Left cardiac atrium (tissue), 4 donors: ENCODE measurements at regions not wholly inside any gene's neighbourhood (a gene's known extent, or its start where the extent isn't known, plus 50 kb on each side); places are given as distances from the start of the nearest gene placed in this dataset.

Experiments used
- ATAC-seq, 2 donors: fragments of 200-7000 bp; cut with Tn5 transposase; one replicate each; pipeline ENCODE4 v1.9.1; 2020; ENCODE audit warnings: mild to moderate bottlenecking in 2 of 2, moderate library complexity in 2 of 2
- DNase-seq: peaks from one replicate; pipeline ENCODE4 v3.0.0-alpha.2; 2020
- intact Hi-C, 2 donors: fragments of 100-400 bp; cut with DNase I; formaldehyde crosslinking; loops; one replicate each; pipeline versions ENCODE4 v1.14.1 to v1.15.1; 2022 to 2023
- donor health status: DM: no; HTN: yes; CAD: no.
- donor health status: DM: no; HTN: yes; CAD: no; lungs with severe emphysema.
- donor health status: DM: yes; HTN: yes; CAD: no.
- donor health status: Dilated cardiomyopathy.

DNA sequence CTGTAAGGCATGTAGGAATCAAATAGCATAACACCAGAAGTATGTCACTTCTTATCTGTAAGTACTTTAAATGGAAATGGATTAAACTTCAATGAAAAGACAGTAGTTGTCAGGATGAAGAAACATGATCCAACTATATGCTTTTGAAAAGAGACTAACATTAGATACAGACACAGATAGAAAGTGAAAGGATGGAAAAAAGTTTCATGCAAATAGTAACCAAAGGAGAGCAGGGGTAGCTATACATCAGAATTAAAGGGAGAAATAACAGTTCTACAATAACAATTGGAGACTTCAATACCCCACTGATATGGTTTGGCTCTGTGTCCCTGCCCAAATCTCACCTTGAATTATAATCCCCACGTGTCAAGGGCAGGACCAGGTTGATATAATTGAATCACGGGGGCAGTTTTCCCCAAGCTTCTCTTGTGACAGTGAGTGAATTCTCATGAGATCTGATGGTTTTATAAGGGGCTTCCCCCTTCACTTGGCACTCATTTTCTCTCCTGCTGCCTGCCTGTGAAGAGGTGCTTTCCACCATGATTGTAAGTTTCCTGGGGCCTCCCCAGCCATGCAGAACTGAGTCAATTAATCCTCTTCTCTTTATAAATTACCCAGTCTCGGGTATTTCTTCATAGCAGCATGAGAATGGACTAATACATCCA lies 205.4 kb upstream of the CDH2 start:
- no peak for ATAC-seq
- intact Hi-C loops, result no loop called here

DNA sequence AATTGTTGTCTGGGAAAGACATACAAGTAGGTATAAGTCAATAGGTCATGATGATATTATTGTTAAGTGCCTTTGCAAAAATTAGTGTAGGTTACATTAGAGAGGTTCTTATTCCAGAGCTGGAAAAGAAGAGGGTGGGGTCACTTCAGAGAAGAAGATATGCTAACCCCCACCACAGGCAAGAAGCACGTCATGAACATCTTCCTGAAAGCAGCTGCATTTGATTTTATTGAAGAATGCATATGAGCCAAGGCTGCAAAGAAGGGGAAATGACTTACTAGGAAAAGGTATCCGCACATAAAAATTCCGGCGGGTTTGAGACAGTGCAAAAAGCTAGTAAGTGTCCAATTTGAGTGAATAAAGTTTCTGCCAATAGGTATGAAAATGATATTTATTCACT lies 195.3 kb upstream of the CDH2 start:
- intact Hi-C loops, result no loop called here
- ATAC-seq, result no peak
- no peak for DNase-seq

More for the DNA sequence above, 205.4 kb upstream of the CDH2 start:
- no peak for DNase-seq

DNA sequence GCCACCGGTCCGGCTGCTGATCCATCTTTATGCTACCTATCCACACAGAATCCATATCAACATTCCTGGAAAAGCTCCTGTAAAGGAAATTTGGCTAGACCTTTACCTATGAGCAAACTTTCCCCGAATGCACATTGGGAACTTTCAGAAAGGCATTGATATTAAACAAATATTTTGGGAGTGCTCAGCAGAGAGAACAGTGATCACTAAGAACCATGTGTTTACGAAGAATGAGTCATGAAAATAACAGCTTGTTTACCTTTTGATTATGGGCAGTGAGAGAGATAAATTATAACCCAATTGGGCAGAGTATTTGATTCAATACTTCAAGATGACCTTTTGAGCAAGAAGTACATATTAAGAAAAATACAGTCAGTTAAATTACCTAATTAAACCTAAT lies 189.7 kb upstream of the CDH2 start:
- DNase-seq, result no peak
- no peak for ATAC-seq
- intact Hi-C loops, result no loop called here

DNA sequence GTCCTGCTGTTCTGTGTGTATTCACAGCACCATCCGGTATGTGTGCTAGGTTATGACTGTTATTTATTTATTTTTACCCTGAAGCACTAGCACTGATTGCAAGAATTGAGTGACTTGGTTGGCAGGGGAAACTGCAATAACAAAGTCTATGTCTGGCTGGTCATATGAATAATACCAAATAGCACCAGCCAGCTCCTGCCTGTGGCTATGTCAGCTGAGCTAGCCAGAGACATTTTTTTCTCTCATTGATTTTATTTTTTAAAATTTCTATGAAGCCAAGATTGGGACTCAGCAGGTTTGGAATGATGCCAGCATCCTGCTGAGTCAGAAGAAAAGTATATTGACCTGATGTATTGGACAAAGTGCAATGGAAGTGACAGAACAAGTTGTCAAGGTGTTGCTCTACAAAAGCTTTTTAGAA lies 188.5 kb upstream of the CDH2 start:
- ATAC-seq, result no peak
- DNase-seq, result no peak
- intact Hi-C loops, result no loop called here

DNA sequence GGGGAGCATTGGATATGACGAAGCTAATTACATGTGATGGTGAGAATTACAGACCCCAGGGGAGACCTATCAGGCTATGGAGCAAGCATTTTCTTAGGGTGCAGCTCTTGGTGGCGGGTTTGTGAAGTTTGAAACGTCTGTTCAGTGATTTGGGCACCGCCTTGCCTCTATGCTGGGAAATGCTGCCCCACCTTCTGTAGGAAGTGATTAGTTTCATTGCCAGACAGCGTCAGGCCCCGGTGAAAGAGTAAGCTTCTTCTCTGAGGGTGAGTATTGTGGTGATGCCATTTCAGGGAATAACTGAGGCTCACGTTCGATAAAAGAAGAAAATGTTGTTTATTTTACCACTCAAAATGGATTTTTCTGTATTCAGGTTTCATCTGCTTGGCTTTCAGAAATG lies 186.2 kb upstream of the CDH2 start:
- no peak for ATAC-seq
- intact Hi-C loops, result no loop called here
- DNase-seq, result no peak

DNA sequence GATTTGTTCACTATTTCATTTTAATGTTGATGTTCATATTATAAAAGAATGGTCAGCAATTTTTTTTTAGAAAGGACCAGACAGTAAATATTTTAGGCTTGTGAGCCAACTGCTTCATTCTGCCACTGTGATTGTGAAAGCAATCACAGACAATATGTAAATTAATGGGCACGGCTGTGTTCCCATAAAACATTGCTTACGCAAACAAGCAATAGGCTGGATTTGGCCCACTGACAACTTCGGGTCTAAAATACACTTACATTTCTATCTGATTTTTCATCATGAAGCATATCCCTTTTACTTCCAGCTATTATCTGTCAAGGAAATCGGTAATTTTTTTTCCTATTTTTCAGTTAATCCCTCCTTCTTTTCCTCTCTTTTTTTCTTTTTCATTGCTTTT lies 182.2 kb upstream of the CDH2 start:
- DNase-seq (no peak), ATAC-seq (no peak)
- intact Hi-C loops, result no loop called here

DNA sequence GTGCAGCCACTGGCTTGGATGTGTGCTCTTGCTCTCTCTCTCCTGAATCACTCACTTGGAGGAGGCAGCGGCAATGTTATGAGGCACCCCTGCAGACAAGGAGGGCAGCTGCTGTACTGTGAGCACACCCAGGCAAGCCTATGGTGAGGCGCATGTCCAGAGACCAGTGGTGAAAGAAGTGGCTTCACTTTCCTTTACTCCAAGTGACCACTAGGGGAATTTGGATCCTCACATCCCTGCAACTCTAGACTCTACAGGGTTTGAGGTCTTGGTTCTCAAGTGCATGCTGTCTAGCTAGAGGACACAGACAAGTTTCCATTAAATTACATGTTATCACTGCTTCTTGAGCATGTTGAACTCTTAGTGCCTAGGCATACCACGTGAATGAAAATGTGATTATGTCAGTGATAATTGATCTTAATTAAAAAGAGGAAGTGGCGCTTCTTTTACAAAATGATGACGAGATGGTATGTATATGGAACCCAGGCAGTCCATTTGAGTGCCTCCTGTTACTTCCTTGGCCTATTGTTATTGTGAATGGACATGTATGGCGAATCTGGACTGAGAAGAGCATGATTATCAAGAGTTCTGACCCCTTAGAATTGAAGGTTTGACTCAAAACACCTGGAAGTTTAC lies 181.0 kb upstream of the CDH2 start:
- intact Hi-C loops, result no loop called here
- DNase-seq (no peak), ATAC-seq (no peak)

DNA sequence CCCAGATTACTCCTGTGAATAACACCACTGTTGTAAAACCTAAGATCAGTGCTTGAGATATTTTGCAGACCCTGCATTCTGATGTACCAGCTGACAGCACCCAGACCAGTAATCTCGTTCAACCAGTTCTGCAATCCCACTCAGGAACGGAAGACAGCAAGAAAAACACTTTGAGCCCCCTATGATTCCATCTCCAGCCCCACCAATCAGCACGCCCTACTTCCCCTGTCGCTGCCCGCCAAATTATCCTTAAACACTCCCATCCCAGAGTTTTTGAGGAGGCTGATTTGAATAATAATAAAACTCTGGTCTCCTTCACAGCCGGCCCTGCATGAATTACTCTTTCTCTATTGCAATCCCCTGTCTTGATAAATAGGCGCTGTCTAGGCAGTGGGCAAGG lies 173.9 kb upstream of the CDH2 start:
- ATAC-seq, result no peak
- intact Hi-C loops, result no loop called here

DNA sequence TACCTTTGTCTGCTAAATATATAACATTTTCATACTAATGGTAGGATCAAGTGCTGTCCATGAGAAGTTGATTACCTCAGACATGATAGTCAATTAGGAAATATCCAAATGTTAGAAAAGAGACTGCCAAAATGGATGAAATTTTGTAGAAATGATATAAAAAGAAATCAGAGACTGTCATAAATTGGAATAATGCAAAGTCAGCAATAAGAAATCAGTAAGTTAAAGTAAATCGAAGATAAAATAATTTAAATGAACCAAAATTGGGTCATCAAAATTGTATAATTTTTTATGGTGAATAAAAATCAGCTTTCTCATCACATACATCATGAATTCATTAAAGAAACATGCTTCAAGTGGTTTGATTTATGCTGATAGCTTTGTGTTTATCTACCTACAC lies 165.3 kb upstream of the CDH2 start:
- no peak for ATAC-seq
- intact Hi-C loops, result no loop called here

More for the DNA sequence above, 173.9 kb upstream of the CDH2 start:
- DNase-seq, result no peak

DNA sequence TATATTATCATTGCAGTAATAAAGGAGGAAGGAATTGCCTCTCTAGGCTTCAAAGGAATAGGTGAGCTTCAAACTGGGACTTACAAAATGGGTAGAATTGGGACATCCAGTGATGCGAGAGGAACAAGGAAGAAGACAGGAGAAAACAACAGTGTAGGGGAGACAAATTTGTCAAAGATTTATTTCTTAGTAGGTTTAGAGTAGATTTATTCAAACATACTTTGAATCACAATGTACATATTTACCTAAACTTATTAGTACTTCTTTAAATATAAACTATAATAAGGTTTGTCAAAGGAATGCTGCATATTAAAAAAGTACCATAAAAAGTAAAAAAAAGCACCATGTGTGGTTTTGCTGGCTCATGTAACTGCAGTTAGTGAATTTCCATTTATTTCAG lies 161.4 kb upstream of the CDH2 start:
- intact Hi-C loops, result no loop called here
- DNase-seq (no peak), ATAC-seq (no peak)

More for the DNA sequence above, 165.3 kb upstream of the CDH2 start:
- no peak for DNase-seq

DNA sequence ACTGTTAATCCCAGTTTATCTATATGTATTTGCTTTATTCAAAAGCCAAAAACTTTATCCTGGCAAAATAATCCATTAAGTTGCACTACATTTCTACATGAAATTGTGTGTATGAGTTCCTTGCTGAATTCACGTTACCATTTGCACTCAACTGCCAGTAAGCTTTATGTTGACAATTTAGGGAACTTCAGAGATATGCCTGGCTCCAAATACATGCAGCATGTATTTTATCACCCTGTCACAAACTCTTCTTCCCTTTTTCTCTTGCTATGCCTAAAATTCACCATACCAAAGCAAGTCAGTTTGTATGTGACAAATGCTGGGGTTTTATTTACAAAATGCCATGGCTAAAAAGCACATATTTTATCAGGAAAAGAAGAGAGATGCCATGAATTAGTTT lies 157.6 kb upstream of the CDH2 start:
- no peak for DNase-seq
- intact Hi-C loops, result no loop called here
- ATAC-seq, result no peak

DNA sequence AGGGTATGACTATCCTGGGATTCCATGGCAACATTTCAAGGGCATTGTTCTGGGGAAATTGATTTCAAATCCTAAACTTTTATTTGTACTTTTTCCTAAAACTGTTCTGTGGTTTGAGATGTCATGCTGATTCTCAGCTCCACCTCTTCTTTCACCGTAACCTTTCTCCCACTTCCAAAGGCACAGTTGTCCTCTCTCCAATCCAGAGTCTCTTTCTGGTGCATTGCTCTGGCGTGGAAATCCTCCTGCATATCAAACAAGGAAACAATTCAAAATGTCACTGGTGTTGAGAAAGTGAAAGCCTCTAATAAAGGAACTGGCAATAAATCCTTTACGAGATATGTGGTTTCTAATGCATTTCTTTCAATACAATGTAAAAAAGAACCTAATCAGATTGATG lies 155.1 kb upstream of the CDH2 start:
- DNase-seq (no peak), ATAC-seq (no peak)
- intact Hi-C loops, result no loop called here

DNA sequence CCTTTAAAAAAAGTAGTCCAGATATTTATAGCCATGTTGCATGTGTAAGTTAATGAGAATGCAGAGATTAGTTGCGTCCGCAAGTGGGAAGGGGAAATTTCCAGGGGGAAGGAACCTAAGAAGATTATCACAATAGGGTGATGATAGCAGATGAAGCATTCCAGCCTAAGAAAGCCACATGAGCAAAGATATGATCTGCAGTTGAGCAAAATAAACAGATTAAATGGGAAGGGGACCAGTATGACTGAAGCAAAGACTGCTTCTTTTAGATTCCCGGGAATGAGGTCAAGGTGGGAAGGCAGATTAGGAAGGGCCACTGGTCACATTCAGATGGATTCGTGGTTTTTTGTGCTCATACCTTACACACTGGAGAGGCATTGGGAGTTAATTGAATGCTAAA lies 154.6 kb upstream of the CDH2 start:
- intact Hi-C loops, result no loop called here
- ATAC-seq, result no peak

DNA sequence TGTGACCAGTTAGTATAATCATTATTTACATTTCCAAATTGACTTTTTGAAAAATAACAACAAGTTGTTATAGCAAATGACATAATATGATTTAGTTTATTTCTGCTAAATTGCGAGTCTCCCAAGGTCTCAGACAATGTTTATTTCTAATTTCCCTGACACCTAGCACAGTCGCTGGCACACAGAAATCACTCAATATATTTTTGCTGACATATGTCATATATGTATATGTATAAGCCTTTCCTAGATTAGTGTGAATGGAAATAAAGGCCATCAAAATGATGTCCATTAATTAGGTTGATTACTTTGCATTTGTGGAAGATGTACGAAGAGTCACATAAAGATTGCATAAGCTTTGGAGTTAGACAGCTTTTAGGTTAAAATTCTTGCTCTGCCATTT lies 136.7 kb upstream of the CDH2 start:
- ATAC-seq, result no peak
- intact Hi-C loops, result no loop called here

More for the DNA sequence above, 154.6 kb upstream of the CDH2 start:
- no peak for DNase-seq

DNA sequence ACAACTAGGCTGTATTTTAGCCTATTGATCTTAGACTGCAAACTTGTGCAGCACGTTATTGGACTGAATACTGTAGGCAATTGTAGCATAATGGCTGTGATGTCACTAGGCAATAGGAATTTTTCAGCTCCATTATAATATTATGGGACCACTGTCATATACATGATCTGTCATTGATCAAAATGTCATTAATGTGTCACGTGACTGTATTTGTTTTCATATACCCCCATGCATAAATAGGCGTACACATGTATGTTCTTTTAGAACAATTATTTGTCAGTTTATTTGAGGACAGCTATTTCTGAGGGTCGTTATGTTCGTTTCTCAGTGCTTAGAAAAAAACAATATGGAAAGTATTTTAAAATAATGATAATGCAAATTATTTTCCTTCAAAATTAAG lies 111.9 kb upstream of the CDH2 start:
- DNase-seq (no peak), ATAC-seq (no peak)
- intact Hi-C loops, result no loop called here

More for the DNA sequence above, 136.7 kb upstream of the CDH2 start:
- no peak for DNase-seq

DNA sequence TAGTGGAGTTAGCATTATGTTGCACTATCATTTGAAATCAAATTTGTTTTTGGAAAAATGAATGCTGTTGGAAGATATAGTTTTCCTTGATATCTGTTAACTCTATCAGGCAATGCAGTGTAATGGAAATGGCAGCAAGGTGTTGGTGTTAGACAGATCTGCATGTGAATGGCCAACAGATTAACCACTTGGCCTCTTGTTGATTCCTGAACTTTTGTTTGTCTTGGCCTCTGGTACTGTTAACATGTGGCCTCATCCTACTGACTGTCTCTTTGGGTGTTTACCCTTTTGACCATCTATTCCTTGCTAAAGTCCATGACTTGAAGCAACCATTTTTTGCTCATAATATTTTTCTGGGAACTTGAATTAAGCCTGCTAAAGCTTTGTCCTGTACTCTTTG lies 110.2 kb upstream of the CDH2 start:
- intact Hi-C loops, result no loop called here
- DNase-seq (no peak), ATAC-seq (no peak)

DNA sequence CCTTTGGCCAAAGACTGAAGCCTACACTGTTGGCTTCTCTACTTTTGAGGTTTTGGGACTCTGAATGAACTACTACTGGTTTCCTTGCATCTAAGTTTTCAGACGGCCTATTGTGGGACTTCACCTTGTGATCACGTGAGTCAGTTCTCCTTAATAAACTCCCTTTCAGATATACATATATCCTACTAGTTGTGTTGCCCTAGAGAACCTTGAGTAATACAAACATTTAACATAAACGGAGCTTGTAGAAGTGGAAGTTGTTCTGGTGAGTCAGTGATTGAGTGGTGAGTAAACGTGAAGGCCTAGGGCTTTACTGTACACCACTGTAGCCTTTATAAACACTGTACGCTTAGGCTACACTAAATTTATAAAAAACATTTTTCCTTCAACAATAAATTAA lies 107.2 kb upstream of the CDH2 start:
- intact Hi-C loops, result no loop called here
- DNase-seq (no peak), ATAC-seq (no peak)

DNA sequence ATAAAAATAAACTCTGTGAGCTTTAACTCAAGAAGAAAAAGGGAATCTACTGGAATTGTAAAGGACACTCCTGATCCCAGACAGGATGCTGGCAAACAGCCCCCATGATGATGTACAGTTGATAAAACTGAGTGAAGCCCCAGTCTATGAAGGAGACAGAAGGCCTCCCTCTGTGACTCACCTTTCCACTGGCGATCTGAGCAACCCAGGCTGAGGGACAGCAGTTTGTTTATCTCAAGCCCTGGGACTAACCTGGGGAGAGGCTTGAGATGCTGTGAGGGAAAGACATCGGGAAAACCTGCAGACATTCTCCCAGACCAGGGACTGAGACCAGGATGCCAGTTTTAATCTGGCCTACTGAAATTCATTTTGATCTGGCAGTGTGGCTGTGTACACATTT lies 104.5 kb upstream of the CDH2 start:
- DNase-seq (no peak), ATAC-seq (no peak)
- intact Hi-C loops, result no loop called here

DNA sequence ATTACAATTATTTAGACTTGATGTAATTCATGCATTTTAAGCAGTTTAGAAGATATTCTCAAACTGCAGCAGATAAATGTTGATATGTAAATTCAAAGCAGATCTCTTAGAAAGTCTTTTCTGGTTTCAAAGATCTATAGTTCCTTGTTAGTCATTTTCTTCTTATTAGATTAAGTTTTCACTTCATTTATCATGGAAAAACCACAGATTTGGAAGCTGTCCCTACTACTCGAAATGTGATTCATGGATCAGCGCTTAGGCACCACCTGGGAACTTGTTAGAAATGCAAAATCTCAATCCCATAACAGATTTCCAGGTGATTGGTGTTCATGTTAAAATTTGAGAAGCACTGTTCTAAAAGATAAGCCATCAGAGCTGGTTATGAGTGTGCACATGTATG lies 92.8 kb upstream of the CDH2 start:
- intact Hi-C loops, result no loop called here
- DNase-seq (no peak), ATAC-seq (no peak)

DNA sequence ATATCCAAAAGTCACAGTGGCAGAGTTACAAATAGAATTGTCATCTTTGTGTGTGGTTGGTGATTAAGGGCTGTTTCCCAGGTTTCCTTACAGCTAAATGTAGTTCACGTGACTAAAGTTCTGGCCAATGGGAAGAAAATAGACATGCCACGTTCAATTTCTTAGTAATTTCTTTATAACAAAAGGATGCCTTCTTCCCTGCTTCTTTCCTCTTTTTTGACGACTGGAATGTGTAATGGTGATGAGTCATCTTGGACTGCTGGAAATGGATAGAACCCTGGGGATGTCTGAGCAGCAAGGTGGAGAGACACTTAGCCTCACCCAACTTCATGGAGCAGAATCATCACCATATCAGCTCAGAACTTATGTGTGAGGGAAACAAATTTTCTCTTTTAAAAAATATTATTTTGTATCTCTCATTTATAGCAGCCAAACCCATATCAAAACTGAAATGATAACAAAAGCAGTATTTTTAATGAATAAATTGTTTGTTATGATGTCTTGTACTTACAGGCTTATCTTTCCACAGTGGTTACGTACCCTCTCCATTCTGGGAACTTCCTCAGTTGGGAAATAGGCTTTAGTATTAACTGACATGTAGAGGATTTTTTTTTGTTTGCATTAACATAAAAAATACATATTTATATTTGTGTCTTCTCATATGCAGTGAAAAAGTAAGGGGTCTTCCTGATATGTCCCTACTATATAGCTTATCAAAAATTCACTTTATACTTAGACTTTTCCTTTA lies 91.1 kb upstream of the CDH2 start:
- intact Hi-C loops, result no loop called here
- DNase-seq, result no peak
- no peak for ATAC-seq

DNA sequence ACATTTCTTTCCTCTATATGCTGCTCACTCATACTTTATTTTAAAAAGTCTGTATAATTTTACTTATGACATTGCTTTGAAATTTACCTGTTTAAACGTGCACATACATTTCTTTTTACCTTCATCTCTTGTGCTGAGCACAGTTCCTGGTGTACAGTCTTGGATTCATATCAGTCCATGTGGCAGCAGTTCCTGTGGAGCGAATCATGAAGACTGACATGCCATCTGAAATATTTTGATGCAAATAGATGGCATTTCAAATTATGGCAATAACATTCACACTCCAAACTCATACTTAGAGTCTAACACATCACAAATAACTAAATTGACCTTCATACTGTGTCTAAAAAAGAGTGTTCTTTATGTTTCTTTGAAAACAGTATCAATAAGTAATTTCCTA lies 90.3 kb upstream of the CDH2 start:
- ATAC-seq, result no peak
- DNase-seq, result no peak
- intact Hi-C loops, result no loop called here
